ENCODE measurements at regions not wholly inside any gene's neighbourhood (a gene's known extent, or its start where the extent isn't known, plus 50 kb on each side); places are given as distances from the start of the nearest gene placed in this dataset.

GRCh38 chr7:68535266-68535665, 1063.0 kb upstream of the AUTS2 start:
- Histone ChIP-seq H3K9me2 (replicated peaks; ENCODE audit: insufficient read depth, low read length) (no peaks in the 10 kb centered on the region), H3K27ac (ENCODE audit: low read length) (no peak overlapping the region), H3K9me3 (replicated peaks; ENCODE audit: insufficient read depth, low read length) (no peaks in the 10 kb centered on the region), H3F3A (ENCODE audit: insufficient read depth, low read length) (no peaks in the 10 kb centered on the region), H3K4me2 (ENCODE audit: low read depth, low read length) (no peak overlapping the region), H4K20me1 (ENCODE audit: insufficient read depth, low read length) (no peaks in the 10 kb centered on the region), H2AFZ (ENCODE audit: low read length) (no peak overlapping the region), H3K36me3 (replicated peaks; ENCODE audit: insufficient read depth, low read length) (no peaks in the 10 kb centered on the region), H3K4me3 (ENCODE audit: low read length) (no peak overlapping the region), H3K79me2 (ENCODE audit: low read length) (no peaks in the 10 kb centered on the region), H3K27me3 (replicated peaks; ENCODE audit: insufficient read depth, low read length) (no peaks in the 10 kb centered on the region), H3K4me1 (ENCODE audit: low read length) (no peaks in the 10 kb centered on the region), H3K9ac (ENCODE audit: low read length) (no peak overlapping the region)
- DNase-seq: no peak
- TF ChIP-seq EZH2phosphoT487 (IDR thresholded peaks at IDR 0.05; ENCODE audit: low read length): no peak
- no peak for TF ChIP-seq EZH2 (optimal IDR thresholded peaks at IDR 0.05; ENCODE audit: low read depth, low read length)
- TF ChIP-seq CTCF (IDR thresholded peaks at IDR 0.05; ENCODE audit: low read length): no peak

- Histone ChIP-seq H3K4me2 (ENCODE audit: low read depth, low read length) (no peak overlapping the region), H3K9ac (ENCODE audit: low read length) (no peak overlapping the region), H3K27ac (ENCODE audit: low read length) (no peak overlapping the region), H3K4me3 (ENCODE audit: low read length) (no peak overlapping the region), H2AFZ (ENCODE audit: low read length) (no peak overlapping the region), H3K36me3 (replicated peaks; ENCODE audit: insufficient read depth, low read length) (no peaks in the 10 kb centered on the region), H3K4me1 (ENCODE audit: low read length) (no peaks in the 10 kb centered on the region), H3K27me3 (replicated peaks; ENCODE audit: insufficient read depth, low read length) (no peaks in the 10 kb centered on the region), H3K9me3 (replicated peaks; ENCODE audit: insufficient read depth, low read length) (no peaks in the 10 kb centered on the region), H3F3A (ENCODE audit: insufficient read depth, low read length) (no peaks in the 10 kb centered on the region), H3K9me2 (replicated peaks; ENCODE audit: insufficient read depth, low read length) (no peaks in the 10 kb centered on the region), H3K79me2 (ENCODE audit: low read length) (no peaks in the 10 kb centered on the region), H4K20me1 (ENCODE audit: insufficient read depth, low read length) (no peaks in the 10 kb centered on the region)
- no peak for TF ChIP-seq CTCF (IDR thresholded peaks at IDR 0.05; ENCODE audit: low read length)
- DNase-seq: no peak
Measured at GRCh38 chr7:68537051-68537773, 1061.1 kb upstream of the AUTS2 start.

- H3K9ac ChIP-seq (ENCODE audit: low read length): no peak overlapping the region
- no peak overlapping the region for H3K4me3 ChIP-seq (ENCODE audit: low read length)
- H3K4me1 ChIP-seq (ENCODE audit: low read length): no peaks in the 10 kb centered on the region
- no peak for DNase-seq
- no peak overlapping the region for H3K27ac ChIP-seq (ENCODE audit: low read length)
- H3K9me3 ChIP-seq (replicated peaks; ENCODE audit: insufficient read depth, low read length): no peaks in the 10 kb centered on the region
- no peaks in the 10 kb centered on the region for H3K36me3 ChIP-seq (replicated peaks; ENCODE audit: insufficient read depth, low read length)
- no peaks in the 10 kb centered on the region for H3K9me2 ChIP-seq (replicated peaks; ENCODE audit: insufficient read depth, low read length)
- TF ChIP-seq EZH2 (optimal IDR thresholded peaks at IDR 0.05; ENCODE audit: low read depth, low read length) (no peak), CTCF (IDR thresholded peaks at IDR 0.05; ENCODE audit: low read length) (no peak), EZH2phosphoT487 (IDR thresholded peaks at IDR 0.05; ENCODE audit: low read length) (no peak)
- H3K27me3 ChIP-seq (replicated peaks; ENCODE audit: insufficient read depth, low read length): no peaks in the 10 kb centered on the region
- no peaks in the 10 kb centered on the region for H4K20me1 ChIP-seq (ENCODE audit: insufficient read depth, low read length)
- H3K4me2 ChIP-seq (ENCODE audit: low read depth, low read length): no peak overlapping the region
- no peak overlapping the region for H2AFZ ChIP-seq (ENCODE audit: low read length)
- H3K79me2 ChIP-seq (ENCODE audit: low read length): no peaks in the 10 kb centered on the region
- H3F3A ChIP-seq (ENCODE audit: insufficient read depth, low read length): no peaks in the 10 kb centered on the region
Measured at GRCh38 chr7:68537774-68538071, 1060.6 kb upstream of the AUTS2 start.
